SK-N-SH (cell line): ENCODE measurements at regions not wholly inside any gene's neighbourhood (a gene's known extent, or its start where the extent isn't known, plus 50 kb on each side); places are given as distances from the start of the nearest gene placed in this dataset.

Source experiments
- CTCF ChIA-PET: fragments of 300-600, 350-600 bp; formaldehyde crosslinking; extraction: SDS; loops from one replicate; lab custom pipeline; 2021; lab: Yijun Ruan, JAX
- POLR2A ChIA-PET: fragments of 350-600 bp; sonication (Branson Sonifier 250); formaldehyde crosslinking; extraction: SDS; loops from one replicate; lab custom pipeline; 2020; ENCODE audit warnings: antibody characterized with exemption, inconsistent platforms; lab: Yijun Ruan, JAX
- DNase-seq: peaks from one replicate; pipeline ENCODE4 v3.0.0; 2012
- H2AFZ ChIP-seq: fragments of 200-600 bp; sonication (generic); 2 replicates; pipeline ENCODE4 v1.8.1; 2016; ENCODE audit warnings: antibody characterized with exemption, mild to moderate bottlenecking, low read depth
- H3F3A ChIP-seq: fragments of 200-600 bp; sonication (generic); replicated peaks from 2 replicates; pipeline ENCODE3; 2016; ENCODE audit warnings: antibody characterized with exemption, mild to moderate bottlenecking; ENCODE audit not compliant: insufficient read depth
- H3K27ac ChIP-seq, 2 experiments: fragments of 200-500 bp in 1 of 2; fragments of 200-600 bp in 1 of 2; sonication (Bioruptor generic) in 1 of 2; sonication (generic), shearing (Covaris generic) in 1 of 2; 2 replicates each; pipeline versions ENCODE4 v1.5.1 to v1.6.1; 2014 to 2016; ENCODE audit warnings: low read depth in 2 of 2, inconsistent platforms in 1 of 2, low read length in 1 of 2, mild to moderate bottlenecking in 1 of 2, mixed read lengths in 1 of 2
- H3K27me3 ChIP-seq: fragments of 200-600 bp; sonication (generic), shearing (Covaris generic); 2 replicates; pipeline ENCODE4 v1.6.1; 2016; ENCODE audit warnings: mixed run types; ENCODE audit not compliant: insufficient read depth
- H3K36me3 ChIP-seq, 2 experiments: fragments of 200-500 bp in 1 of 2; fragments of 200-600 bp in 1 of 2; sonication (Bioruptor generic) in 1 of 2; sonication (generic) in 1 of 2; replicated peaks in 1 of 2; 2 replicates each; pipeline versions ENCODE3 to v1.5.1; 2014 to 2016; ENCODE audit warnings: low read length in 1 of 2, mild to moderate bottlenecking in 1 of 2; ENCODE audit not compliant: insufficient read depth in 2 of 2, control insufficient read depth in 1 of 2
- H3K4me1 ChIP-seq, 2 experiments: fragments of 200-500 bp in 1 of 2; fragments of 200-600 bp in 1 of 2; sonication (Bioruptor generic) in 1 of 2; sonication (generic), shearing (Covaris generic) in 1 of 2; 2 replicates each; pipeline versions ENCODE4 v1.5.1 to v1.6.1; 2014 to 2016; ENCODE audit warnings: low read depth in 1 of 2, low read length in 1 of 2, mixed run types in 1 of 2; ENCODE audit not compliant: insufficient read depth in 2 of 2, control insufficient read depth in 1 of 2
- H3K4me2 ChIP-seq: fragments of 200-600 bp; sonication (generic), shearing (Covaris generic); 2 replicates; pipeline ENCODE4 v1.6.1; 2017; ENCODE audit warnings: mixed run types
- H3K4me3 ChIP-seq, 2 experiments: fragments of 200-500 bp in 1 of 2; fragments of 200-600 bp in 1 of 2; sonication (Bioruptor generic) in 1 of 2; sonication (generic), shearing (Covaris generic) in 1 of 2; 2 replicates each; pipeline versions ENCODE4 v1.5.1 to v1.8.1; 2014 to 2016; ENCODE audit warnings: low read depth in 2 of 2, inconsistent platforms in 1 of 2, low read length in 1 of 2, mild to moderate bottlenecking in 1 of 2, mixed read lengths in 1 of 2, moderate library complexity in 1 of 2
- H3K79me2 ChIP-seq: fragments of 200-600 bp; sonication (generic); 2 replicates; pipeline ENCODE4 v1.8.1; 2017; ENCODE audit warnings: mild to moderate bottlenecking; ENCODE audit not compliant: insufficient read depth
- H3K9ac ChIP-seq: fragments of 200-600 bp; sonication (generic); 2 replicates; pipeline ENCODE4 v1.6.1; 2017; ENCODE audit warnings: mixed run types
- H3K9me2 ChIP-seq: fragments of 200-600 bp; sonication (generic); 2 replicates; pipeline ENCODE4 v1.6.1; 2017; ENCODE audit warnings: mixed run types
- H3K9me3 ChIP-seq: fragments of 200-600 bp; sonication (generic); 2 replicates; pipeline ENCODE4 v1.6.1; 2017; ENCODE audit warnings: mixed run types, mild to moderate bottlenecking, moderate library complexity
- H4K20me1 ChIP-seq: fragments of 200-600 bp; sonication (generic); 2 replicates; pipeline ENCODE4 v1.6.1; 2017; ENCODE audit warnings: mild to moderate bottlenecking, mixed run types; ENCODE audit not compliant: insufficient read depth
- CTCF ChIP-seq: fragments of 200-600 bp; sonication (generic); IDR thresholded peaks from 2 replicates; pipeline ENCODE4 v1.6.1; 2017; ENCODE audit warnings: antibody characterized with exemption, mild to moderate bottlenecking, moderate library complexity
- EZH2phosphoT487 ChIP-seq: fragments of 200-600 bp; sonication (generic); IDR thresholded peaks from 2 replicates; pipeline ENCODE4 v1.6.1; 2017; ENCODE audit warnings: low read depth, mixed run types, mild to moderate bottlenecking, antibody characterized with exemption, moderate library complexity, borderline replicate concordance
- FOXJ3 ChIP-seq: sonication (generic); formaldehyde crosslinking; IDR thresholded peaks from 2 replicates; pipeline ENCODE4 v1.5.1; 2020; ENCODE audit warnings: mild to moderate bottlenecking, missing genetic modification reagents
- FOXM1 ChIP-seq: IDR thresholded peaks from 2 replicates; pipeline ENCODE4 v1.4.0; 2012; ENCODE audit warnings: low read depth, mild to moderate bottlenecking
- GATA2 ChIP-seq: sonication (generic); formaldehyde crosslinking; IDR thresholded peaks from 2 replicates; pipeline ENCODE4 v1.5.0; 2020; ENCODE audit warnings: mild to moderate bottlenecking, missing genetic modification reagents
- IRF3 ChIP-seq: fragments of 150-350 bp; IDR thresholded peaks from 2 replicates; pipeline ENCODE4 v1.6.1; 2016; ENCODE audit warnings: mild to moderate bottlenecking, low read depth, low read length
- MEF2A ChIP-seq: IDR thresholded peaks from 2 replicates; pipeline ENCODE4 v1.4.0; 2012; ENCODE audit warnings: low read depth, borderline replicate concordance
- MXI1 ChIP-seq: IDR thresholded peaks from 2 replicates; pipeline ENCODE4 v1.6.1; 2012; ENCODE audit warnings: mild to moderate bottlenecking, low read depth, low read length, improper control_type of control experiment
- NFIC ChIP-seq: IDR thresholded peaks from 2 replicates; pipeline ENCODE4 v1.4.0; 2012; ENCODE audit warnings: borderline replicate concordance
- RAD21 ChIP-seq: IDR thresholded peaks from 2 replicates; pipeline ENCODE4 v1.6.1; 2012; ENCODE audit warnings: mild to moderate bottlenecking, low read length
- RCOR1 ChIP-seq: fragments of 150-350 bp; IDR thresholded peaks from 2 replicates; pipeline ENCODE4 v1.6.1; 2017; ENCODE audit warnings: antibody characterized with exemption, low read length
- RFX5 ChIP-seq: IDR thresholded peaks from 2 replicates; pipeline ENCODE4 v1.6.1; 2012; ENCODE audit warnings: mild to moderate bottlenecking, improper control_type of control experiment, low read length
- SIN3A ChIP-seq: IDR thresholded peaks from 2 replicates; pipeline ENCODE4 v1.6.1; 2012; ENCODE audit warnings: low read depth, mild to moderate bottlenecking, low read length, moderate library complexity, borderline replicate concordance
- SMC3 ChIP-seq: IDR thresholded peaks from 2 replicates; pipeline ENCODE4 v1.6.1; 2012; ENCODE audit warnings: low read depth, low read length, improper control_type of control experiment
- TAF1 ChIP-seq: IDR thresholded peaks from 2 replicates; pipeline ENCODE4 v1.6.1; 2012; ENCODE audit warnings: low read depth, mild to moderate bottlenecking, low read length, moderate library complexity, borderline replicate concordance
- TCF12 ChIP-seq: IDR thresholded peaks from 2 replicates; pipeline ENCODE4 v1.4.0; 2012
- TEAD4 ChIP-seq: IDR thresholded peaks from 2 replicates; pipeline ENCODE4 v1.4.0; 2012; ENCODE audit warnings: mild to moderate bottlenecking, borderline replicate concordance; ENCODE audit not compliant: insufficient read depth
- YY1 ChIP-seq: IDR thresholded peaks from 2 replicates; pipeline ENCODE4 v1.4.0; 2012; ENCODE audit warnings: low read depth, mild to moderate bottlenecking
- WGBS: methylation state at CpG from one replicate; pipeline ENCODE4 v1.1.6; 2017; ENCODE audit warnings: low lambda C conversion rate; 5-methylcytosine and 5-hydroxymethylcytosine counted together
- TF ChIP-seq, protein P1 (sequence below): IDR thresholded peaks from 2 replicates; pipeline ENCODE4 v1.4.0; 2012; ENCODE audit warnings: low read depth
- TF ChIP-seq, protein P2 (sequence below): IDR thresholded peaks from 2 replicates; pipeline ENCODE4; 2012

- Histone ChIP-seq H3K36me3 (no peaks in the 10 kb centered on the region), H3K9me2 (no peaks in the 10 kb centered on the region), H3F3A (no peaks in the 10 kb centered on the region), H3K27me3 (no peaks in the 10 kb centered on the region; the same call in 1 of the 2 replicates), H4K20me1 (no peaks in the 10 kb centered on the region), H3K9me3 (no peaks in the 10 kb centered on the region), H3K4me2 (no peak overlapping the region), H3K9ac (no peak overlapping the region), H3K27ac (no peak overlapping the region), H3K4me1 (no peaks in the 10 kb centered on the region), H3K4me3 (no peak overlapping the region), H3K79me2 (no peaks in the 10 kb centered on the region), H2AFZ (no peak overlapping the region)
- WGBS = 0% methylated on average over 2 of the region's 2 CpGs
- CTCF ChIA-PET = interaction anchor here (0.7 kb wide), 1 partner anchor 333 kb away, joined by 3 read pairs; no protein-coding TSS in a partner anchor
- DNase-seq = no peak
- POLR2A ChIA-PET = no interaction called here
- TF ChIP-seq RAD21 (no peak), TAF1 (no peak), MXI1 (no peak), TCF12 (no peak), FOXM1 (no peak), CTCF (no peak), YY1 (no peak), FOXJ3 (CRISPR knock-in tag) (no peak), RFX5 (no peak), RCOR1 (no peak), SIN3A (no peak)
- TF ChIP-seq, protein P1, sequence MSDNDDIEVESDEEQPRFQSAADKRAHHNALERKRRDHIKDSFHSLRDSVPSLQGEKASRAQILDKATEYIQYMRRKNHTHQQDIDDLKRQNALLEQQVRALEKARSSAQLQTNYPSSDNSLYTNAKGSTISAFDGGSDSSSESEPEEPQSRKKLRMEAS = no peak
- TF ChIP-seq, protein P2, sequence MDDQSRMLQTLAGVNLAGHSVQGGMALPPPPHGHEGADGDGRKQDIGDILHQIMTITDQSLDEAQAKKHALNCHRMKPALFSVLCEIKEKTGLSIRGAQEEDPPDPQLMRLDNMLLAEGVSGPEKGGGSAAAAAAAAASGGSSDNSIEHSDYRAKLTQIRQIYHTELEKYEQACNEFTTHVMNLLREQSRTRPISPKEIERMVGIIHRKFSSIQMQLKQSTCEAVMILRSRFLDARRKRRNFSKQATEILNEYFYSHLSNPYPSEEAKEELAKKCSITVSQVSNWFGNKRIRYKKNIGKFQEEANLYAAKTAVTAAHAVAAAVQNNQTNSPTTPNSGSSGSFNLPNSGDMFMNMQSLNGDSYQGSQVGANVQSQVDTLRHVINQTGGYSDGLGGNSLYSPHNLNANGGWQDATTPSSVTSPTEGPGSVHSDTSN = no peak
Observed at GRCh38 chr14:36402867-36403266, 82.4 kb upstream of the MBIP start.

DNA sequence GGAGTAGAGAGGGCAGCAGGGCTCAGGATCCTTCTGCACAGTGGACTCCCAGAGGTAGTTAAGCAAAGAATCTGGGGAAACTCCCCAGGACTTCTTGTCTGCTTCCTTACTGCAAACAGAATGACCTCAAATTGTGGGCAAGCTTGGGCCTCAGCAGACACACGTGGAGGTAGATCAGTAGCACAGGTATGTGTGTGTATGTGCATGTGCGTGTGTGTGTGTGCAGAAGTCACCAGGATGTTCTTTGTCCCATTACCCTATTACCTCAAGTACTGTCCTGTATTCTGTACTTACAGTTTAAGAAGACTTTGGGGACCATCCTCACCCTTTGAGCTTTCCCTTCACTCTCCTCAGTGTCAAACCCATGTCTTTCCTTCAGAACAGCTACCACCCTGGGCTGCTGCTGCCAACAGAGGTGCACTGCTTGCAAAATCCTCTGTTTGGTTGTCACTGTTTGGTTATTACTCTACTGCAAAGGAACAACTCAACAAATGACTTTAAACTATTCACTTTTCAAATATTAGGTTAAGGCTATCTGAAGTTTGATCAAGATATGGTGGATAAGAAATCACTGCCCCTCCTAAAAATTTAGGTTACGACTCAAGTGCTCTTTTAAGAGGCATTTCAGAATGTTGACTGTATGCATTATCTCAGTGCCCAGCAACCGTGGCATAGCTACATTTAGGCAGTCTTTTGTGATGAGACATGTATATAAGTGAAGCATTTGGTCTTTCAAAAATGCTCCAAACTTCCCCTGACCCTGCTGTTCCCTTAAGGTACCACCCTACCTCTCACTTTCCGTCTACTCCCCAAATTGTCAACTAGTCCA lies 78.2 kb upstream of the MBIP start:
- no peak overlapping the region for H3K27ac ChIP-seq
- DNase-seq = no peak
- H3K9ac ChIP-seq = no peak overlapping the region
- H3K4me3 ChIP-seq = no peak overlapping the region
- CTCF ChIA-PET = interaction anchor here (2.6 kb wide), 1 partner anchor 25 kb away, joined by 6 read pairs; no protein-coding TSS in a partner anchor
- H3K27me3 ChIP-seq = no peaks in the 10 kb centered on the region
- no peaks in the 10 kb centered on the region for H3K9me2 ChIP-seq
- no peak overlapping the region for H2AFZ ChIP-seq
- H3K79me2 ChIP-seq = no peaks in the 10 kb centered on the region
- POLR2A ChIA-PET = no interaction called here
- H3K4me1 ChIP-seq = no peaks in the 10 kb centered on the region
- no peak overlapping the region for H3K4me2 ChIP-seq
- WGBS = 1% methylated on average over 5 of the region's 5 CpGs
- H3K9me3 ChIP-seq = no peaks in the 10 kb centered on the region
- H3F3A ChIP-seq = no peaks in the 10 kb centered on the region
- H3K36me3 ChIP-seq = no peaks in the 10 kb centered on the region
- H4K20me1 ChIP-seq = no peaks in the 10 kb centered on the region
- TF ChIP-seq MEF2A = no peak
- TF ChIP-seq EZH2phosphoT487 = no peak
- no peak for TF ChIP-seq CTCF
- TF ChIP-seq TCF12 = no peak
- no peak for TF ChIP-seq NFIC
- no peak for TF ChIP-seq GATA2 (CRISPR knock-in tag)
- no peak for TF ChIP-seq IRF3
- TF ChIP-seq FOXM1 = no peak
- no peak for TF ChIP-seq TEAD4
- TF ChIP-seq SMC3 = no peak
